K562 (cell line): ENCODE measurements at regions not wholly inside any gene's neighbourhood (a gene's known extent, or its start where the extent isn't known, plus 50 kb on each side); places are given as distances from the start of the nearest gene placed in this dataset.

Experiments
- BRCA1 ChIP-seq, 2 experiments: fragments of 450-650 bp in 1 of 2; sonication (generic) in 1 of 2; formaldehyde crosslinking in 1 of 2; IDR thresholded peaks; 2 replicates each; pipeline versions ENCODE4 v1.5.0 to v1.6.1; 2017 to 2020; ENCODE audit warnings: mild to moderate bottlenecking in 1 of 2, missing genetic modification reagents in 1 of 2
- COPS2 ChIP-seq: fragments of 450-650 bp; conservative IDR thresholded peaks from 2 replicates; pipeline ENCODE4 v1.6.1; 2016; ENCODE audit warnings: mild to moderate bottlenecking, moderate library complexity
- IFI16 ChIP-seq: fragments of 250-450 bp; sonication (Bioruptor Pico); IDR thresholded peaks from 2 replicates; pipeline ENCODE4 v2.1.2; 2022; ENCODE audit warnings: mild to moderate bottlenecking, inconsistent platforms
- MEF2A ChIP-seq: IDR thresholded peaks from 2 replicates; pipeline ENCODE4 v1.6.1; 2011; ENCODE audit warnings: low read depth, mild to moderate bottlenecking, low read length, moderate library complexity; ENCODE audit not compliant: control insufficient read depth
- SNRNP70 ChIP-seq: fragments of 200-400 bp; formaldehyde crosslinking; optimal IDR thresholded peaks from 2 replicates; pipeline ENCODE3; 2017; ENCODE audit warnings: low read depth, low read length
- TCF3 ChIP-seq: sonication (generic); formaldehyde crosslinking; IDR thresholded peaks from 2 replicates; pipeline ENCODE4 v1.4.0; 2020; ENCODE audit warnings: mild to moderate bottlenecking, missing genetic modification reagents
- YBX1 ChIP-seq: fragments of 450-650 bp; IDR thresholded peaks from 2 replicates; pipeline ENCODE4 v1.7.1; 2016; ENCODE audit warnings: mild to moderate bottlenecking
- ZBTB49 ChIP-seq: sonication (generic); formaldehyde crosslinking; IDR thresholded peaks from 2 replicates; pipeline ENCODE4 v1.8.0; 2022; ENCODE audit warnings: missing genetic modification reagents, mild to moderate bottlenecking, borderline replicate concordance
- ZNF41 ChIP-seq: fragments of 250-450 bp; sonication (Bioruptor Pico); conservative IDR thresholded peaks from 2 replicates; pipeline ENCODE4 v1.4.0; 2020; ENCODE audit warnings: mild to moderate bottlenecking
- TF ChIP-seq, protein P1 (sequence below), 3 experiments: IDR thresholded peaks in 2 of 3; conservative IDR thresholded peaks in 1 of 3; 2 replicates each; pipeline ENCODE4 v1.5.1; 2011 to 2012; ENCODE audit warnings: low read length in 3 of 3, mild to moderate bottlenecking in 3 of 3, control low read depth in 2 of 3, improper control_type of control experiment in 1 of 3, inconsistent platforms in 1 of 3, low read depth in 1 of 3, mixed read lengths in 1 of 3, moderate library complexity in 1 of 3; ENCODE audit not compliant: insufficient read depth in 2 of 3
- TF ChIP-seq, protein P2 (sequence below): sonication (generic); formaldehyde crosslinking; IDR thresholded peaks from 2 replicates; pipeline ENCODE4 v1.5.0; 2020; ENCODE audit warnings: missing genetic modification reagents

DNA sequence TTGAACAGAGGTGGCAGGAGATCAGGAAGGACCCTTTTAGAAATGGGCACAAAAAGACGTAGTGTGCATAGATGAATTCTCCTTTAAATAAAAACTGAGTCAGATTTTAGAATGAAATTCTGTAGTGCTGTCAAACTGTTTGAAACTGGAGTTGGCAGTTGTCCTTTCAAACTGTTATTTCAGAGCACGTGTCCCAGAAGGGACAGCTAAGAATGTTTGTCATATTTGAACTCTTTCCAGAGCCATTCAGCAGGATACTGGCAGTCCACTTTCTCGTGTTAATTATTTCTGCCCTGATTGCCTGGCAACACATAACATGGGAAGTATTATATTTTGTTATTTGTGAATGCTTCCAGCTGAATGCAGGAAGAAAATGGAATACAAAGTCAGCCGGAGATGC, 212.3 kb upstream of the DPYD start:
- TF ChIP-seq TCF3 (CRISPR knock-in tag) (no peak), SNRNP70 (no peak), IFI16 (CRISPR knock-in tag) (no peak), MEF2A (no peak), BRCA1 (IDR thresholded peaks at IDR 0.05) (no peak), BRCA1 (CRISPR knock-in tag; IDR thresholded peaks at IDR 0.05) (no peak), ZNF41 (CRISPR knock-in tag) (no peak), ZBTB49 (no peak), COPS2 (no peak), YBX1 (no peak)
- TF ChIP-seq, protein P1, sequence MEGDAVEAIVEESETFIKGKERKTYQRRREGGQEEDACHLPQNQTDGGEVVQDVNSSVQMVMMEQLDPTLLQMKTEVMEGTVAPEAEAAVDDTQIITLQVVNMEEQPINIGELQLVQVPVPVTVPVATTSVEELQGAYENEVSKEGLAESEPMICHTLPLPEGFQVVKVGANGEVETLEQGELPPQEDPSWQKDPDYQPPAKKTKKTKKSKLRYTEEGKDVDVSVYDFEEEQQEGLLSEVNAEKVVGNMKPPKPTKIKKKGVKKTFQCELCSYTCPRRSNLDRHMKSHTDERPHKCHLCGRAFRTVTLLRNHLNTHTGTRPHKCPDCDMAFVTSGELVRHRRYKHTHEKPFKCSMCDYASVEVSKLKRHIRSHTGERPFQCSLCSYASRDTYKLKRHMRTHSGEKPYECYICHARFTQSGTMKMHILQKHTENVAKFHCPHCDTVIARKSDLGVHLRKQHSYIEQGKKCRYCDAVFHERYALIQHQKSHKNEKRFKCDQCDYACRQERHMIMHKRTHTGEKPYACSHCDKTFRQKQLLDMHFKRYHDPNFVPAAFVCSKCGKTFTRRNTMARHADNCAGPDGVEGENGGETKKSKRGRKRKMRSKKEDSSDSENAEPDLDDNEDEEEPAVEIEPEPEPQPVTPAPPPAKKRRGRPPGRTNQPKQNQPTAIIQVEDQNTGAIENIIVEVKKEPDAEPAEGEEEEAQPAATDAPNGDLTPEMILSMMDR (IDR thresholded peaks at IDR 0.05 in 2 of 3, conservative IDR thresholded peaks at IDR 0.05 in 1 of 3; ENCODE audit: insufficient read depth in 2 of 3, low read depth in 1 of 3, low read length in 3 of 3) = no peak
- TF ChIP-seq, protein P2, sequence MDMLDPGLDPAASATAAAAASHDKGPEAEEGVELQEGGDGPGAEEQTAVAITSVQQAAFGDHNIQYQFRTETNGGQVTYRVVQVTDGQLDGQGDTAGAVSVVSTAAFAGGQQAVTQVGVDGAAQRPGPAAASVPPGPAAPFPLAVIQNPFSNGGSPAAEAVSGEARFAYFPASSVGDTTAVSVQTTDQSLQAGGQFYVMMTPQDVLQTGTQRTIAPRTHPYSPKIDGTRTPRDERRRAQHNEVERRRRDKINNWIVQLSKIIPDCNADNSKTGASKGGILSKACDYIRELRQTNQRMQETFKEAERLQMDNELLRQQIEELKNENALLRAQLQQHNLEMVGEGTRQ (CRISPR knock-in tag) = no peak
